Stimulated activated CD4-positive, alpha-beta T cell treated with anti-CD3 and anti-CD28 coated beads, Interleukin-1b, Interleukin-23, amount 100 ng/mL, for 48 hours (primary cell): ENCODE measurements at regions not wholly inside any gene's neighbourhood (a gene's known extent, or its start where the extent isn't known, plus 50 kb on each side); places are given as distances from the start of the nearest gene placed in this dataset.

Experiments used
- DNase-seq: peaks from one replicate; pipeline ENCODE4 v3.0.0-alpha.2; 2020

DNA sequence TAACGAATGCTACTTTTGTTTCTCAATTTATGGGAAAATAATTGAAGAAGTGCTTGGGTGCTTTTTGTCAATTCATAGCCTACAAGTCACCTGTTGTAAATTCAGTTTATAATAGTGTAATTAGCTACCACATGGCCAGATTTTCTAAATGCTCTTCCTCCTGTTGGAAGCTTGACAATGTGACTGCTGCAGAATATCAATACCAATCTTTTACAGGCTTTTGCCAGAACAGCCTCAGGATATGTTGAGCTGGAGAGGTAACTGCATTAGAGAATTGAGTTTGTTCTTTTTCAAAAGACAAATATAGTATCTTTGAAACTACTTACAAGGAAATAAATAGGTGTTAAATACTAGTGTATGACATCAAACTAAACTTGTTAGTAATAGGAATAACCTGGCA, 277.8 kb downstream of the POU4F1 start:
- no peak for DNase-seq

DNA sequence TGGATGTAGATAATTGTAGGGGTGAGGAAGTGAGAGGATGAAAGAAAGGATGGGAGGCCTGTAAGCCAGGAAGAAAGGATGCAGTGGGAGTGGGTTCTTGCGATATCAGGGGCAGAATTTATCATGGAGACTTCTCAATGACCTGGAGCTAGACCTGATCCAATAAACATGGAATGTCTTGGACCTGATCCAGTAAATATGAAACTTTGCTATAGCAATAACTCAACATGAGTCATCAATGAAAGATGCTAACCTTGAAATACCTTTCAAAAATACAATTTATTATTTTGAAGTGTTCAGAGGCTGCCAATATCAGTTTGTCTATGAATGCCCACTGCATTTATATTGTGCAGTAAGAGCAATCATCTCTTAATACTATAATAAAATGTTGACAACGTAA, 279.5 kb downstream of the POU4F1 start:
- DNase-seq = no peak

- no peak for DNase-seq
These were observed 280.3 kb downstream of the POU4F1 start for GRCh38 chr13:78323040-78323439.

DNA sequence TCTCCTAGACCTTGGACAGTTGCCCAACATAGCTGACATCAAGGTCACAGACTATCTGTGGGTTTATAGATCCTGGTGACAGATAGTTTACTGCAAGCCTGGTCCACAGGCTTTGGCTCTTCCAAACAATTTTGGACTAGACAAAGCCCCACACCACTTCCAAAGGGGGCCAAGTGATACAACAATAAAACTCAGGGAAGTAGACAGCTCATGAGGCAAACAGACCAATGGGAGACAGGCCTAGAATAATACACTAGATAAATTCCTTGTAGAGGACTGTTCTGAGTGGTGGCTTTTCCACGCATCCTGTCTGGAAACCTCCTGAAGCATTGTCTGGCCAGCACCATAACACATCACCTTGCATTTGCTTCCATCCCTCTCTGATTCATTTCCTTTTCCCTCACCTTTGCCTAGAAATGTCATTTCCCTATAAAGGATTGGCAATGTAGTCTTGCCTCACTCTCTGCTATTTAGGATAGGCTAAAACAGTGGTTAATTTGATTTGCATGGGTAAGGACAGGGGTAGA, 284.2 kb downstream of the POU4F1 start:
- DNase-seq = no peak

GRCh38 chr13:78317030-78317429, 286.3 kb downstream of the POU4F1 start:
- DNase-seq = no peak

DNA sequence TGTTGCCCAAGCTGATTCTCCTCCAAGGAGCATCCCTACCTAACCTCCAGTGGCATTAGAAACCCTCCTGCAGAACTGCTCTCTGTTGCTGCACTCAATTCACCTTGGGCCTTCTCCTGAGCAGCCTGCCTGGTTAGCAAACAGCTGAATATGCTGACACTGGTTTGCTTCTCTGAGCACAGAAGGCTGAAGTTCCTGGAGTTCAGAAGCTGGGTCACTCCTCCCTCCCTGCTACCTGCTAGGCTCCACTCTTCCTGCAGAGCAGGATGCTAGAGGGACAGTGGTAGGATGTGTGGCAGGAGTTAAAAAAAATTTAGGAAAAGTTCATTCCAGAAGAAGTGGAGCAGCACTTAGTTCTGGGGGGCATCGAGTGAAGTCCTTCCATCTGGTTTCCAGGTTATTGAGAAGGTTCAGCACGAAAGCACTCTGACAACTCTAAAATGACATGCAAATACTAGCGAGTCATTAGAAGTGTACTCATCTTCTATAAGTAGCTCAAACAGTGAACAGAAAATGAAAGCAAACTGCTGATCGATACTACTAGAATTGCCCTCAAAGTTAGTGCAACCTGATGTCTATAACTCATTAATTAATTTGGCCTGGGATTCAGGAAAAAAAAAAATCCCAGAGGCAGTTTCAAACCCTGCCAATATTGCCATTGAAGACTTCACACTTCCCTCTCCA, 293.7 kb downstream of the POU4F1 start:
- no peak for DNase-seq

DNA sequence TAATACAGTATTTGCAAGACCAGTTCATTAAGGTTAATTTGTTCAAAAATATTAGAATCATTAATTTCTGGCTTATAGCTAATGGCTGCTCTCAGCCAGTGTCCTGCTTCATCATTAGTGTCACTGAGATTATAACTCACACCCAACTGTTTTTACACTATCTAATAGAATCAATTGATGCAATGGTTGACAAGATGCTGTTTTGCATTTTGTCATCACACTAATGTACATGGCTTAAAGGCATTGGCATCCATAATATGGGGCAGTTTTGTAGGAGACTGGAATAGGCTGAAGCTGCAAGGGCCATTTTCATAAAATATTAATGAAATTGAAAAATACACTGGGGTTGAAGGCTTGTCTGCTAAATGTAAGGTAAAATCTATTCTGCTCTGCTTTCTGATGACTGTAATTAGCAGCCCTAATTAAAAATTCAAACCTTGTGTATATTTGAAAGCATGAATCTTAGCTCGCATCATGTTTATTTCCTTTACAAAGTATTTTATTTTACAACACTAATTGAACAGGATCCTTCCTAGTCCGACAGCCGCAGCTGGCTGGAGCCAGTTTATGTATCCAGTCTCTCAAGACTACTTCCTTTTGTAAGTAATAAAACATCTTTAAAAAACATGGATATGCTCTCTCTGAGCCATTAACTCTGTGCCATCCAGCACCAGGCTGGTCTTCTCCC, 296.7 kb downstream of the POU4F1 start:
- DNase-seq = no peak

GRCh38 chr13:78305171-78305570, 298.2 kb downstream of the POU4F1 start:
- no peak for DNase-seq

DNA sequence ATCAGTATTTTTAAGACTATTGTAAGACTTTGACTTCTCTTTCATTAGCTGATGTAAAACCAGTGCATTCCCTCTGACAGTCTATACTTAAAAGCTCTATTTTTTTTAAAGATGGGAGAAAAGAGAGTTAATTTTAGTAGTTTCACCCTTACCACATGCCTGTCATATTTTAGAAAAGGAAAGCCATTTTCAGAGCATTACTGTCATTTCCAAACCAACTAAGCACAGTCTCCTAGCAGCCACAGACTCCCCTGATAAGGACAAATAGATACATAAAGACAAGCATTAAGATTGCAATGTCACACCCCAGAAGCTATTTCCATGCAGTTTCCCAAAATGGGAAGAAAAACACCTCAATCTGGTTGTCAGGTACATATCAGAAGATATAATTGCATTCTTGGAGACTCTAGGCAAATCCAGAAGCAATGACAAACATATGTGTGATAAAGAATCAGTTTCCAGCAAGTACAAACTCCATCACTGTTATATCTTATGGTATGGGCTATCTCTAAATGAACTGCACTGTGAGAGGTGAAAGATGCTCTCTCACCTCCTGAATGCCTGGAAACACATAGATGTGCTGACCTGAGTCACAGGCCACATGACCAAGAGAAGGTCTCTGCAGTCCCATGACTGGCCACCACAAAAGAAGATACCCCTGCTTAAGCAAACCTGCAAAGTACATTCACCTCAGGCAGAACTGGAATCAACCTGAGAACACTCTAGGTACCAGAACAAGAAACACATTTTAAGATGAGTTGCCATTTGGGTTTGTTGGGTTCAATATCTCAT, 303.3 kb downstream of the POU4F1 start:
- DNase-seq = no peak

GRCh38 chr13:78298657-78299056, 304.7 kb downstream of the POU4F1 start:
- DNase-seq = no peak

GRCh38 chr13:78286748-78287147, 316.6 kb downstream of the POU4F1 start:
- no peak for DNase-seq

DNA sequence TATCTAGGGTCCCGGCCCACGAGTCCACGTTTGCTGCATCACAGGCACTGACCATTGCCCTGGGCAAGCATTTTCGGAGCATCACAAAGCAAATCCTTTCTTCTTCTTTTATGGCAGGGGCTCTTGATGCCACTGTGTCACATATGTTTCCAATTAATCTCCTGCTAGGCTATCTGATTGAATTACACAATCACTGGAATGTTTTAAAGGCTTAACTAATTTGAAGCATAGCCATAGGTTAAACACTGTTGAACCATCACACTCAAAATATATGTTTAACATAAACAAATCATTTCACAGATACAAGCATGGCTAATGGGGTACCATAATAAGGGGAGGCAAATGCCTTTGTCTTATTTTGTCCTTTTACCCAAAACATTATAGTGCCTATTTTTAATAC, 338.3 kb downstream of the POU4F1 start:
- DNase-seq = no peak

- no peak for DNase-seq
These were observed 339.7 kb upstream of the EDNRB start for GRCh38 chr13:78258304-78258703.

DNA sequence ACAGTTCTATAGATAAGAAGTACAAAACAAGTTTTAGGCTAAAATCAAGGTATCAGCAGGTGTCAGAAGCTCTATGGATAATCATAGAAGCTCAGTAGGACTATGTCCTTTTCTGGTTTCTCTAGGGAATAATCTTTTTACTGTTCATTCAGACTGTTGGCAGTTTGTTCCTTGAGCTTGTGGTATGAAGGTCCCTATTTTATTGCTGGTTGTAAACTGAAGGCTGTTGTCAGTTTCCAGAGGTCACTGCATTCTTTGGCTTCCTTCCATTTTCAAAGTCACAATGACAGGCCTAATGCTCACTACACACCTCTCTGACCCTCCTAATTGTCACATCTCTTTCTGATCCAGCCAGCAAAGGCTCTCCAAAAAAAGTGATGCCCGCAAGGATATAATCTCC, 337.9 kb upstream of the EDNRB start:
- DNase-seq = no peak

DNA sequence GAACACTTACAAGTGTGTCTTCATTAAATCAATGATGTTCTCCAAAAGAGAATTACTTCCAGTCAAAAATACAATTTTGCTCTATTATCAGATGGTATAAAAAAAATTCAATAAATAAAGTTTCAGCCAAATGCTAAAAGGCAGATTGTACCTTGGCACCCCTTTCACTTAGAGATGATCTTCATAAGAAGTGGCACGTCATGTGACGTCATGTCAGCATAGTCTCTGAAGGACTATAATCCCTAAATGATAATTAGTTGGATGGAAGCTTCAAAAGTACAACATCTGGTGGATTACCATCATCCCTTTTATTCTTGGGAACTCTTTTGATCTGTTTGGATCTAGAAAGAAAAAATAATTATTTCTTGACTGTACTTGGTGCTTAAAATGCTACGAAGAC, 335.5 kb upstream of the EDNRB start:
- DNase-seq = no peak

DNA sequence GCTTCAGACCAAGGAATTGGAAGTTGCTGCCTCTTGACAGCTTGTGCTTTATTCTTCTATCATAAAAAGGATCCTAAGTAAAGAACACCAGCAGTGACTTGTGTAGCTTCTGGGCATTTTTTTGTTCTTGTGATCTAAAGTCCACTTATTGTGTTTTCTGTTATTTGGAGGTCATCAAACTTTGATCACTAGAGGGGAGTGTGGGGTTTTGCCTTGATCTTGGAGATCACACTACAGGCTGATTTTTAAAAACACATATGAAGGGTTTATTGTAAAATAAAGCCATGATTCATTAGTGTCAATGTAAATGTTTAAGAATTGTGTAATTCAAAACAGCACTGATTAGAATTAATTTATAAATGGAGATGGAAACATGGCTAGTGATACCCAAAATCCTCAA, 328.7 kb upstream of the EDNRB start:
- no peak for DNase-seq

DNA sequence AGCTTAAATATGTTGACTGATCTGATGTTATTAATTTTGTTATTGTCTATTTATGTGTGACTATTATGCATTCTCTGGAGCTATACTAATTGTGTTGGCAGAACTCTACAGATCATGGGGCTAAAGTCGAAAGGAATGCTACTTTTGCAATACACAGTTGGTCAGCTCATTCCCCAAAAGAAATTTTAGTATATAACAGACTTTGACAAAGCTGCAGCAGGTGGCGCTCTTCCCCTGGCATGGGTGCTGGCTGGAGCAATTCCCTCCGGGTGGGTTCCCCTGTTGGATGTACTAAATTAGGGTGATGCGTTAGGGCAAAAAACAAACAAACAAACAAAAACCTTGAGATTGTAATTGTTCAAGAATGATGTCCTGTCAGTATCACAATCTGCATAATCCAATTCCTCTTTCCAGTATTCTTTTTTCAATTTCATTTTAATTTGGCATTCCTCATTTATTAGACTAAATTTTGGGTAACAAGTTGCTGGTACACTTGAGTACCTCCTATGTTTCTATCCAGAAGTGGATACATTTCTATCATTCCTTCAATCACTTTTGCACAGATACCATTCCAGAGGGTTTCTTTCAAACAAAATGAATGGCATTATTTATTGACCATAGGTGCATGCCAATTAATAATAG, 322.8 kb upstream of the EDNRB start:
- DNase-seq = peak; percentile 5

DNA sequence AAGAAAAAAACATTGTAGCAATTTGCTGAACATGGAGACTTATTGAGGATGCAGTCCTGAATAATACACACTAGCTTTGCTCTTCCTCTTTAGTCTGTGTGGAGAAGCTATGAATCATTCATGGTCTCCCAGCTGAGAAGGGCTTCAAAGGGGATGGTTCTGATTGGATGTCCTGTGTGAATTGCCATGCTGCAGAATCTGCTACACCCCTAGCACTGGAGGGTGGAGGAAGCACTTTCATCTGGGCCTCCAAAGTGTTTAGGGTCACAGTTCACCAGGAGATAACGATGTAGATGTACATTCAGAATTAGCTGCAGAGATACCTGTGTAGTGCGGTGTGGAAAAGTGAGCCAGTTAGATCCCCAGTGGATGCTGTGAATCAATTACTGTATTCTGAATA, 321.1 kb upstream of the EDNRB start:
- DNase-seq = no peak

- no peak for DNase-seq
These were observed 320.3 kb upstream of the EDNRB start for GRCh38 chr13:78238911-78239310.

DNA sequence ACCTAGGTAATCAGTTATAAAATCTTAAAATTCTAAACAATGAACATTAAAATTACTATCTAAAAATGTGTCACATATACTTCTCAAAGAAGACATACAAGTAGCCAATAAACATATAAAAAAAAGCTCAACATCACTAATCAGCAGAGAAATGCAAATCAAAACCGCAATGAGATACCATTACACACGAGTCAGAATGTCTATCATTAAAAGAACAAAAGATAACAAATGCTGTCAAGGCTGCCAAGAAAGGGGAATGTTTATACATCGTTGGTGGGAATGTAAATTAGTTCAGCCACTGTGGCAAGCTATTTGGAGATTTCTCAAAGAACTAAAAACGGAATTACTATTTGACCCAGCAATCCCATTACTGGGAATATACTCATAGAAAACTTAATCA, 310.3 kb upstream of the EDNRB start:
- no peak for DNase-seq

GRCh38 chr13:78228211-78228610, 309.6 kb upstream of the EDNRB start:
- DNase-seq = no peak

GRCh38 chr13:78227709-78228108, 309.1 kb upstream of the EDNRB start:
- DNase-seq = no peak

DNA sequence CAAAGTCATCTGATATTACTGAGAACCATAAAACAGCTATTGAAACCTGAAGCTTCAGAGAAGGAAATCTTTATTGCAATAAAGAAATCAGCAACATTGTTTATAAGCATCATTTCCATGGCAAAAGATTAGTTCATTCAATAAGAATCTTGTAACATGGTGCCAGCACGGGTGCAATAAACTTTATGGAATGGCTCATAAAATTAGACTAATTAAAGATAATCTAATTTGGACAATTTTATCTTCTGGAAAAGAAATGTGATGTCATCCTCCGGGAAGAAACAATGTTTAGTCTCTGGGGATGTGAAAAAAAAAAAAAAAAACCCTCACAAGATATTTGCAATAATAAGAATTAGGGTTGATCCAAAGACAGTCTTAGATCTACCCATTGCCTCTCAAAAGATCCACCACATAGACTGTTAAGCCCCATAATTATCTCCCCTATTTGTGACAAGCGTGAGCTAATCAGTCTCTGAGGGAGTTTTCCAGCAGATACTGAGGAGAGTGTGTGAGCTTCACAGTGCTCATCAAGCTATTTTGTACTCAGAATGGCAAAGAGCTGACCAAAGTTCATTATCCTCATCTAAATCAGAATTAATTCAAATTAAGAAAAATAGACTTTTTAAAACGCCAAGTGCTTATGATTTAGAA, 297.0 kb upstream of the EDNRB start:
- no peak for DNase-seq
